SU-DHL-6 (cell line): ENCODE measurements at regions not wholly inside any gene's neighbourhood (a gene's known extent, or its start where the extent isn't known, plus 50 kb on each side); places are given as distances from the start of the nearest gene placed in this dataset.

Experiments
- H2AFZ ChIP-seq: fragments of 200-600 bp; sonication (generic); 2 replicates; pipeline ENCODE4 v1.6.1; 2014; ENCODE audit warnings: low read depth, mild to moderate bottlenecking, moderate library complexity, mixed read lengths, antibody characterized with exemption, low read length; ENCODE audit not compliant: severe bottlenecking
- H3F3A ChIP-seq: fragments of 200-600 bp; shearing (Covaris generic); 2 replicates; pipeline ENCODE4 v1.6.0; 2016; ENCODE audit warnings: antibody characterized with exemption, mild to moderate bottlenecking; ENCODE audit not compliant: insufficient read depth
- H3K27ac ChIP-seq: fragments of 200-600 bp; sonication (generic); 2 replicates; pipeline ENCODE4 v1.5.1; 2016; ENCODE audit warnings: low read depth, mild to moderate bottlenecking, low read length, moderate library complexity, mixed read lengths
- H3K27me3 ChIP-seq: fragments of 200-600 bp; sonication (generic), shearing (Covaris generic); 2 replicates; pipeline ENCODE4 v1.6.0; 2014; ENCODE audit warnings: mild to moderate bottlenecking, low read length
- H3K36me3 ChIP-seq: fragments of 200-600 bp; sonication (generic); 2 replicates; pipeline ENCODE4 v1.6.1; 2014; ENCODE audit warnings: mild to moderate bottlenecking, low read length, mixed read lengths
- H3K4me2 ChIP-seq: fragments of 300-600, 200-600 bp; shearing (Covaris generic), sonication (generic); 2 replicates; pipeline ENCODE4 v1.6.0; 2014; ENCODE audit warnings: low read length, low read depth, mild to moderate bottlenecking; ENCODE audit not compliant: poor library complexity, severe bottlenecking
- H3K4me3 ChIP-seq: fragments of 200-600 bp; sonication (generic); 2 replicates; pipeline ENCODE4 v1.5.1; 2014; ENCODE audit warnings: antibody characterized with exemption, low read length, mild to moderate bottlenecking, mixed read lengths; ENCODE audit not compliant: insufficient read depth, poor library complexity, severe bottlenecking
- H3K79me2 ChIP-seq: fragments of 200-600 bp; sonication (generic); 2 replicates; pipeline ENCODE4 v1.6.1; 2014; ENCODE audit warnings: mild to moderate bottlenecking, low read length, moderate library complexity; ENCODE audit not compliant: insufficient read depth
- H3K9ac ChIP-seq: fragments of 200-600 bp; sonication (generic); 2 replicates; pipeline ENCODE4 v1.7.0; 2014; ENCODE audit warnings: mild to moderate bottlenecking, low read length
- H3K9me2 ChIP-seq: fragments of 200-600 bp; sonication (generic); replicated peaks from 2 replicates; pipeline ENCODE4 v1.6.1; 2014; ENCODE audit warnings: low read length; ENCODE audit not compliant: insufficient read depth
- H3K9me3 ChIP-seq: fragments of 200-600 bp; sonication (generic); 2 replicates; pipeline ENCODE4 v1.6.1; 2014; ENCODE audit warnings: low read length, mixed read lengths; ENCODE audit not compliant: insufficient read depth
- H4K20me1 ChIP-seq: fragments of 200-600 bp; sonication (generic); 2 replicates; pipeline ENCODE4 v1.6.1; 2014; ENCODE audit warnings: low read depth, mild to moderate bottlenecking, antibody characterized with exemption, low read length, moderate library complexity, mixed read lengths
- CTCF ChIP-seq: fragments of 200-600 bp; sonication (generic); IDR thresholded peaks from one replicate; pipeline ENCODE4 v1.5.1; 2017; ENCODE audit warnings: antibody characterized with exemption, mild to moderate bottlenecking, low read length, moderate library complexity; ENCODE audit not compliant: insufficient read depth, poor library complexity, severe bottlenecking
- EZH2phosphoT487 ChIP-seq: fragments of 200-600 bp; sonication (generic), shearing (Covaris generic); conservative IDR thresholded peaks from 2 replicates; pipeline ENCODE4 v1.6.1; 2018; ENCODE audit warnings: mild to moderate bottlenecking, antibody characterized with exemption, low read length, moderate library complexity, mixed read lengths

- Histone ChIP-seq H2AFZ (no peak overlapping the region), H3K27me3 (no peaks in the 10 kb centered on the region), H3K79me2 (no peaks in the 10 kb centered on the region), H3K4me2 (no peak overlapping the region), H4K20me1 (no peaks in the 10 kb centered on the region), H3K36me3 (no peaks in the 10 kb centered on the region), H3K9me3 (no peaks in the 10 kb centered on the region), H3K9ac (no peak overlapping the region), H3K27ac (no peak overlapping the region), H3K9me2 (no peaks in the 10 kb centered on the region), H3F3A (no peaks in the 10 kb centered on the region), H3K4me3 (no peak overlapping the region)
- TF ChIP-seq EZH2phosphoT487, result no peak
- TF ChIP-seq CTCF, result no peak
Observed at GRCh38 chr11:37755521-37755920, 1157.5 kb upstream of the RAG2 start.

GRCh38 chr11:37748641-37749040 is 1150.6 kb upstream of the RAG2 start:
- H3F3A ChIP-seq, result no peaks in the 10 kb centered on the region

GRCh38 chr11:37747121-37747520 is 1149.1 kb upstream of the RAG2 start:
- Histone ChIP-seq H4K20me1 (no peaks in the 10 kb centered on the region), H3K4me2 (no peak overlapping the region), H3K9me2 (no peaks in the 10 kb centered on the region), H3K9ac (no peak overlapping the region), H3K27me3 (no peaks in the 10 kb centered on the region), H3K9me3 (no peaks in the 10 kb centered on the region), H3F3A (no peaks in the 10 kb centered on the region), H2AFZ (no peak overlapping the region), H3K4me3 (no peak overlapping the region), H3K27ac (no peak overlapping the region), H3K36me3 (no peaks in the 10 kb centered on the region), H3K79me2 (no peaks in the 10 kb centered on the region)
- no peak for TF ChIP-seq CTCF
- no peak for TF ChIP-seq EZH2phosphoT487

More at GRCh38 chr11:37748641-37749040, 1150.6 kb upstream of the RAG2 start:
- no peak overlapping the region for H2AFZ ChIP-seq
- no peaks in the 10 kb centered on the region for H3K9me3 ChIP-seq
- no peak for TF ChIP-seq CTCF
- TF ChIP-seq EZH2phosphoT487, result no peak
- no peaks in the 10 kb centered on the region for H3K36me3 ChIP-seq
- no peak overlapping the region for H3K27ac ChIP-seq
- H3K27me3 ChIP-seq, result no peaks in the 10 kb centered on the region
- no peaks in the 10 kb centered on the region for H3K79me2 ChIP-seq
- no peaks in the 10 kb centered on the region for H4K20me1 ChIP-seq
- H3K4me3 ChIP-seq, result no peak overlapping the region
- no peaks in the 10 kb centered on the region for H3K9me2 ChIP-seq
- H3K4me2 ChIP-seq, result no peak overlapping the region
- H3K9ac ChIP-seq, result no peak overlapping the region

GRCh38 chr11:37727371-37727770 is 1129.3 kb upstream of the RAG2 start:
- Histone ChIP-seq H3K36me3 (no peaks in the 10 kb centered on the region), H3K4me2 (no peak overlapping the region), H3K79me2 (no peaks in the 10 kb centered on the region), H3K9me2 (no peaks in the 10 kb centered on the region), H3K9me3 (no peaks in the 10 kb centered on the region), H3K27me3 (no peaks in the 10 kb centered on the region), H2AFZ (no peak overlapping the region), H4K20me1 (no peaks in the 10 kb centered on the region), H3K4me3 (no peak overlapping the region), H3K9ac (no peak overlapping the region), H3F3A (no peaks in the 10 kb centered on the region), H3K27ac (no peak overlapping the region)
- no peak for TF ChIP-seq CTCF
- TF ChIP-seq EZH2phosphoT487, result no peak
